ENCODE measurements at regions not wholly inside any gene's neighbourhood (a gene's known extent, or its start where the extent isn't known, plus 50 kb on each side); places are given as distances from the start of the nearest gene placed in this dataset.

GRCh38 chr1:113199760-113200455 is 126.9 kb downstream of the LRIG2 start:
- intact Hi-C loops (cut with DNase I; ENCODE audit: low total_unique reads): no loop called here
- no peak for ATAC-seq

GRCh38 chr1:113201560-113201959 is 128.6 kb downstream of the LRIG2 start:
- in situ Hi-C loops (cut with MboI; ENCODE audit: low sequenced_read_pairs in 4 of 4): no loop called here
- TF ChIP-seq CTCF (IDR thresholded peaks at IDR 0.05 in 4 of 5, conservative IDR thresholded peaks at IDR 0.05 in 1 of 5) (no peak), POLR2A (IDR thresholded peaks at IDR 0.05) (no peak)

More at GRCh38 chr1:113199760-113200455, 126.9 kb downstream of the LRIG2 start:
- in situ Hi-C loops (cut with MboI; ENCODE audit: low sequenced_read_pairs in 4 of 4): no loop called here
- TF ChIP-seq POLR2A (IDR thresholded peaks at IDR 0.05) (no peak), CTCF (IDR thresholded peaks at IDR 0.05 in 4 of 5, conservative IDR thresholded peaks at IDR 0.05 in 1 of 5) (no peak)
- H3K4me1 ChIP-seq: no peaks in the 10 kb centered on the region
- H3K27ac ChIP-seq: no peak overlapping the region
- no peaks in the 10 kb centered on the region for H3K9me3 ChIP-seq
- no peaks in the 10 kb centered on the region for H3K27me3 ChIP-seq
- no peak overlapping the region for H3K4me3 ChIP-seq
- no peaks in the 10 kb centered on the region for H3K36me3 ChIP-seq
- DNase-seq: no peak

GRCh38 chr1:113205980-113206766 is 133.2 kb downstream of the LRIG2 start:
- TF ChIP-seq CTCF (IDR thresholded peaks at IDR 0.05 in 4 of 5, conservative IDR thresholded peaks at IDR 0.05 in 1 of 5) (no peak), POLR2A (IDR thresholded peaks at IDR 0.05) (no peak)
- Histone ChIP-seq H3K27ac (no peak overlapping the region), H3K4me3 (no peak overlapping the region), H3K9me3 (no peaks in the 10 kb centered on the region), H3K36me3 (no peaks in the 10 kb centered on the region), H3K27me3 (peaks cover 0 to 2% (median 0%) of the 10 kb centered on the region in 3 donors), H3K4me1 (no peaks in the 10 kb centered on the region)
- in situ Hi-C loops (cut with MboI; ENCODE audit: low sequenced_read_pairs in 4 of 4): no loop called here
- no peak for DNase-seq
- intact Hi-C loops (cut with DNase I; ENCODE audit: low total_unique reads): no loop called here
- ATAC-seq: no peak

More at GRCh38 chr1:113201560-113201959, 128.6 kb downstream of the LRIG2 start:
- no peak overlapping the region for H3K27ac ChIP-seq
- no peaks in the 10 kb centered on the region for H3K36me3 ChIP-seq
- no peaks in the 10 kb centered on the region for H3K4me1 ChIP-seq
- ATAC-seq (no peak), DNase-seq (no peak)
- intact Hi-C loops (cut with DNase I; ENCODE audit: low total_unique reads): no loop called here
- H3K4me3 ChIP-seq: no peak overlapping the region
- no peaks in the 10 kb centered on the region for H3K27me3 ChIP-seq
- no peaks in the 10 kb centered on the region for H3K9me3 ChIP-seq

- DNase-seq (no peak), ATAC-seq (no peak)
- Histone ChIP-seq H3K27ac (no peak overlapping the region), H3K9me3 (no peaks in the 10 kb centered on the region), H3K4me1 (no peaks in the 10 kb centered on the region), H3K4me3 (no peak overlapping the region), H3K27me3 (peaks cover 0 to 2% (median 0%) of the 10 kb centered on the region in 3 donors), H3K36me3 (no peaks in the 10 kb centered on the region)
- TF ChIP-seq CTCF (IDR thresholded peaks at IDR 0.05 in 4 of 5, conservative IDR thresholded peaks at IDR 0.05 in 1 of 5) (no peak), POLR2A (IDR thresholded peaks at IDR 0.05) (no peak)
- in situ Hi-C loops (cut with MboI; ENCODE audit: low sequenced_read_pairs in 4 of 4): no loop called here
- intact Hi-C loops (cut with DNase I; ENCODE audit: low total_unique reads): no loop called here
Observed at GRCh38 chr1:113207019-113207418, 134.0 kb downstream of the LRIG2 start.
